ENCODE measurements at regions not wholly inside any gene's neighbourhood (a gene's known extent, or its start where the extent isn't known, plus 50 kb on each side); places are given as distances from the start of the nearest gene placed in this dataset.

DNA sequence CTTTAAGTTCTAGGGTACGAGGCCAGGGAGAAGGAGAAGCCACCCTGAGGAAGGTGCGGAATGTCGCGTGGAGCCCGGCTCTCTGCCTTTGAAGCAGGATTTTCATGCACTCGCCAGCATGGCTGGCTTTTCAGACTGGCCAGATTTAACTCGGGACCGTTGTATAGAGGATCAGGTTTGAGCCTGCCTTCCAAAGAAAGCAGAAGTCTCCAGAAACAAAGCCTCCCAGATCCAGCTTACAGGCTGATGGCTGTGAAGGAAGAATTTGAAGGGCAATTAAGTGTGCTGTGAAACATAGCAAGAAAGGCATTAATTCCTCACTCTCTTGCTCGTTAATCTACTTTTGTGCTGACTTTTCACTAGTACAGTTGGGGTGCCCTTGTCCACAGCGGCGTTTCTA is 140.2 kb downstream of the SOX1 start:
- H3K4me1 ChIP-seq, result peaks cover 0 to 21% (median 8%) of the 10 kb centered on the region in 9 donors
- no peak overlapping the region for H3K4me3 ChIP-seq
- no peak overlapping the region for H3K27ac ChIP-seq
- H3K36me3 ChIP-seq, result no peaks in the 10 kb centered on the region
- intact Hi-C loops (cut with DNase I), result no loop called here
- peaks cover 0 to 72% (median 57%) of the 10 kb centered on the region in 7 donors for H3K27me3 ChIP-seq
- TF ChIP-seq CTCF (IDR thresholded peaks at IDR 0.05), result no peak
- DNase-seq (no peak), ATAC-seq (no peak)
- 60 to 65% methylated on average over 11 of the region's 11 CpGs for WGBS, 2 donors
- no peaks in the 10 kb centered on the region for H3K9me3 ChIP-seq

GRCh38 chr13:112208656-112209055 is 141.7 kb downstream of the SOX1 start:
- DNase-seq, result no peak
- no peak overlapping the region for H3K4me3 ChIP-seq
- intact Hi-C loops (cut with DNase I), result no loop called here
- no peak overlapping the region for H3K27ac ChIP-seq
- WGBS, 2 donors, result 76 to 77% methylated on average over 8 of the region's 8 CpGs
- ATAC-seq, result no peak
- H3K36me3 ChIP-seq, result no peaks in the 10 kb centered on the region
- H3K27me3 ChIP-seq, result peaks cover 0 to 65% (median 46%) of the 10 kb centered on the region in 7 donors
- TF ChIP-seq CTCF (IDR thresholded peaks at IDR 0.05), result no peak
- H3K4me1 ChIP-seq, result peaks cover 0 to 21% (median 8%) of the 10 kb centered on the region in 9 donors
- peaks cover 0 to 4% (median 0%) of the 10 kb centered on the region in 11 donors for H3K9me3 ChIP-seq

DNA sequence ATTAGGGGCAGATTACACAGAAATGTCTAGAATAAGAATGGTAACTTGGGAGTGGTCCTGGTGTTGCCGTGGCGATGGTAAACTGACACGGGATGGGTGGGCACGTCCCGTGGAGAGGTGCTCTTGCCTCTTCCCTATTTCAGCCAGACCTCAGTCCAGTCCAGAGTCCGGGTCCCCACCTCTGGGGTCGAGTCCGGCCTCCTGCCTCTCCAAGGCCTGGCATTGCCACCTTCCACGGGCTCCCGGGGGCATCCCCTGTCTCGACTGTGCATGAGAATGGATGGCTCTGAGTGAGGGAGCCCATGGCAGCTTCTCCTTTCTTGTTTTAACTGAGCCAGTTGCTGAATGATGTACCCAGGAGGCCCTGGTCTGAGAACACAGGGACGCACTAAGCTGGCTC is 142.3 kb downstream of the SOX1 start:
- 80 to 83% methylated on average over 12 of the region's 12 CpGs for WGBS, 2 donors
- no peak for TF ChIP-seq CTCF (IDR thresholded peaks at IDR 0.05)
- Histone ChIP-seq H3K36me3 (no peaks in the 10 kb centered on the region), H3K4me3 (no peak overlapping the region), H3K4me1 (peaks cover 0 to 19% (median 8%) of the 10 kb centered on the region in 9 donors), H3K9me3 (peaks cover 0 to 4% (median 0%) of the 10 kb centered on the region in 11 donors), H3K27ac (no peak overlapping the region), H3K27me3 (peaks cover 0 to 63% (median 42%) of the 10 kb centered on the region in 7 donors)
- intact Hi-C loops (cut with DNase I), result no loop called here
- DNase-seq (no peak), ATAC-seq (no peak)

DNA sequence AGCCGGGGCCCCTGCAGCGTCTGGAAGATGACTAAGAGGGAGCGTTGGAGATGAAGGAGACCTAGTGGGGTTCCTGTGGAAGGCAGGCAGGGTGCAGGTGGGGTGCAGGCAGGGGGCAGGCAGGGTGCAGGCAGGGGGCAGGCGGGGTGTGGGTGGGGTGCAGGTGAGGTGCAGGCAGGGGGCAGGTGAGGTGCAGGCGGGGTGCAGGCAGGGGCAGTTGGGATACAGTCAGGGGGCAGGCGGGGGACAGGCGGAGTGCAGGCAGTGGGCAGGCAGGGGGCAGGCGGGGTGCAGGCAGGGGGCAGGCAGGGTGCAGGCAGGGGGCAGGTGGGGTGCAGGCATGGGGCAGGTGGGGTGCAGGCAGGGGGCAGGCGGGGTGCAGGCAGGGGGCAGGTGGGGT is 142.8 kb downstream of the SOX1 start:
- 79 to 92% methylated on average over 7 to 9 of the region's 9 CpGs for WGBS, 2 donors

More for the DNA sequence above, 142.8 kb downstream of the SOX1 start:
- Histone ChIP-seq H3K4me3 (no peak overlapping the region), H3K27me3 (peaks cover 0 to 59% (median 38%) of the 10 kb centered on the region in 7 donors), H3K9me3 (peaks cover 0 to 4% (median 0%) of the 10 kb centered on the region in 11 donors), H3K36me3 (no peaks in the 10 kb centered on the region), H3K4me1 (peaks cover 0 to 15% (median 8%) of the 10 kb centered on the region in 9 donors), H3K27ac (no peak overlapping the region)
- no peak for TF ChIP-seq CTCF (IDR thresholded peaks at IDR 0.05)
- intact Hi-C loops (cut with DNase I), result no loop called here
- ATAC-seq, result no peak
- no peak for DNase-seq
